ENCODE measurements at regions not wholly inside any gene's neighbourhood (a gene's known extent, or its start where the extent isn't known, plus 50 kb on each side); places are given as distances from the start of the nearest gene placed in this dataset.

Small RNAs in the stretch of these regions (microRNA-seq; reads per million reads assigned to microRNA genes)
- 5.2 to 15.3 reads per million in 2 experiments for gene MIR218-1 (ENCODE audit: insufficient read depth in 1 of 2, insufficient read length in 1 of 2, unreplicated experiment in 1 of 2)

Small RNAs in the stretch of these regions (small RNA-seq; reads per million reads assigned to genes)
- gene MIR218-1: 0.63 to 152 (median 44.5) reads per million in 5 experiments
